ENCODE measurements at regions not wholly inside any gene's neighbourhood (a gene's known extent, or its start where the extent isn't known, plus 50 kb on each side); places are given as distances from the start of the nearest gene placed in this dataset.
A peak's percentile ranks its signal among the peaks of the same experiment; 100 is the strongest.
"Not testable (repeated sequence)": the region's sequence is repeated elsewhere in the genome, so short reads cannot be mapped to it uniquely, and the experiment has no call there.

DNA sequence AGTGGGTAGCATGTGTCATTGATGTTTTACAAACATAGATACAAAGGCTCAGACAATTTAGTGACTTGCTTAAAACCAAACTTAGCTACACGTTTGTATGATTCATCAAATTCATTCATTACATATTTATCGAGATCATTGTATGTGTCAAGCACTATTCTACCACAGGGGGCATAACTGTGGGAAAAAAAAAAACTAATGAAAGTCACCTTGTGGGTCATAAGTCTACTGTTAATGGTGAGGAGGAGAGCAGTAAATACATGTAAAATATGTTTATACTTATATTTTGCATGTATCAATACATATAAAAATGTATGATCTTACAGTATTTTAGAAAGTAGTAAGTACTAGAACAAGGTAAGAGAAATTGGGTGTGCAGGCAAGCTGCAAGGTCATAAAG, 933.8 kb downstream of the IPMK start:
- Mint-ChIP-seq H3K4me3 (no peak overlapping the region), H3K27ac (no peak overlapping the region), H3K27me3 (ENCODE audit: low read depth) (no peaks in the 10 kb centered on the region), H3K36me3 (no peaks in the 10 kb centered on the region), H3K9me3 (no peaks in the 10 kb centered on the region), H3K4me1 (no peaks in the 10 kb centered on the region)
- no peak for DNase-seq (ENCODE audit: low spot score in 2 of 2, unreplicated experiment in 2 of 2)
- TF ChIP-seq, protein P1, sequence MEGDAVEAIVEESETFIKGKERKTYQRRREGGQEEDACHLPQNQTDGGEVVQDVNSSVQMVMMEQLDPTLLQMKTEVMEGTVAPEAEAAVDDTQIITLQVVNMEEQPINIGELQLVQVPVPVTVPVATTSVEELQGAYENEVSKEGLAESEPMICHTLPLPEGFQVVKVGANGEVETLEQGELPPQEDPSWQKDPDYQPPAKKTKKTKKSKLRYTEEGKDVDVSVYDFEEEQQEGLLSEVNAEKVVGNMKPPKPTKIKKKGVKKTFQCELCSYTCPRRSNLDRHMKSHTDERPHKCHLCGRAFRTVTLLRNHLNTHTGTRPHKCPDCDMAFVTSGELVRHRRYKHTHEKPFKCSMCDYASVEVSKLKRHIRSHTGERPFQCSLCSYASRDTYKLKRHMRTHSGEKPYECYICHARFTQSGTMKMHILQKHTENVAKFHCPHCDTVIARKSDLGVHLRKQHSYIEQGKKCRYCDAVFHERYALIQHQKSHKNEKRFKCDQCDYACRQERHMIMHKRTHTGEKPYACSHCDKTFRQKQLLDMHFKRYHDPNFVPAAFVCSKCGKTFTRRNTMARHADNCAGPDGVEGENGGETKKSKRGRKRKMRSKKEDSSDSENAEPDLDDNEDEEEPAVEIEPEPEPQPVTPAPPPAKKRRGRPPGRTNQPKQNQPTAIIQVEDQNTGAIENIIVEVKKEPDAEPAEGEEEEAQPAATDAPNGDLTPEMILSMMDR (IDR thresholded peaks at IDR 0.05; ENCODE audit: unreplicated experiment) = peak; percentile 55

DNA sequence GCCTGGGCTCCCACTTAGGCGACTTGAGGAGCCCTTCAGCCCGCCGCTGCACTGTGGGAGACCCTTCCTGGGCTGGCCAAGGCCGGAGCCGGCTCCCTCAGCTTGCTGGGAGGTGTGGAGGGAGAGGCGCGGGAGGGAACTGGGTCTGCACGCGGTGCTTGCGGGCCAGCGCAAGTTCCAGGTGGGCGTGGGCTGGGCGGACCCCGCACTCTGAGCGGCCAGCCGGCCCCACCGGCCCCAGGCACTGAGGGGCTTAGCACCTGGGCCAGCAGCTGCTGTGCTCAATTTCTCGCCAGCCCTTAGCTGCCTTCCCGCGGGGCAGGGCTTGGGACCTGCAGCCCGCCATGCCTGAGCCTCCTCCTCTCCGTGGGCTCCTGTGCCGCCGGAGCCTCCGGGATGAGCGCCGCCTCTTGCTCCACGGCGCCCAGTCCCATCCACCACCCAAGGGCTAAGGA, 946.3 kb downstream of the IPMK start:
- not testable (repeated sequence) for H3K4me3 Mint-ChIP-seq; H3K27me3 Mint-ChIP-seq (ENCODE audit: low read depth); H3K27ac Mint-ChIP-seq; H3K36me3 Mint-ChIP-seq; H3K4me1 Mint-ChIP-seq; H3K9me3 Mint-ChIP-seq; DNase-seq (ENCODE audit: low spot score in 2 of 2, unreplicated experiment in 2 of 2)

DNA sequence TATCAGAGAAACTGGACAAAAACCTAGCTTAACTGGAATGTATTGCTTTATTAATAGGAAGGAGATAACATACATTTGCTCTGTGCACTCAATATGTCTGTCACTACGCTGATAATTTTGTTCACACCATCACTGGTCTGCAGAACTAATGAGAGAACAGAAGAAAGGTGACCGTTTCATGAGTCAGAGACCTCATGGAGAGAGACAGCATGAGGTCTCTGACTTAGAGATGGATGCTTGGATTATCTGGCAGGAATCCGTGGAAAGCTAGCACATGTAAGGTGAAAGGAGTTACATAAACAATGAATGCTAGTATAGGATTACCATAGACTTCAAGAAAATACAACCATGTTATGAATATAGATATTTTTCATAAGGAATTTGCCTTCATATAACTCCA, 947.3 kb downstream of the IPMK start:
- no peaks in the 10 kb centered on the region for H3K4me1 Mint-ChIP-seq
- H3K27me3 Mint-ChIP-seq (ENCODE audit: low read depth) = no peaks in the 10 kb centered on the region
- H3K9me3 Mint-ChIP-seq = no peaks in the 10 kb centered on the region
- TF ChIP-seq, protein P1 (IDR thresholded peaks at IDR 0.05; ENCODE audit: unreplicated experiment) = no peak
- DNase-seq (ENCODE audit: low spot score in 2 of 2, unreplicated experiment in 2 of 2) = no peak
- no peaks in the 10 kb centered on the region for H3K36me3 Mint-ChIP-seq
- no peak overlapping the region for H3K27ac Mint-ChIP-seq
- H3K4me3 Mint-ChIP-seq = no peak overlapping the region

DNA sequence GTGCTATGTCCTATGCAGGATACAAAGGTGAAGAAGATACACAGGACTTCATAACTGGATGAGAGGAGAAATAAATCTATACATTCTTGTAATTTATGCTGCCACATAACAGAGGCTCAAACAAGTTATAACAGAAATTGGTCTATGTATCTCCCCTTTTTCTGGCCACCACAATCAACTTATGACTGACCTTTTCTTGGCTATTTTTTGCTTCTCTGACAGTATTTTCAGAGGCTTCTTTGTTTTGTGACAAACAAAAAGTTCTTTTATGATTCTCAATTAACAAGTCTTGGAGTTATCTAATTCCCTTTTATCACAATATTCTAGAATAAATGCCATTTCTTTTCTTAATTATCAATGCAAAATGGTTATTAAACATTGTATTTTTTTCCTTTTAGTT, 953.0 kb upstream of the ZWINT start:
- Mint-ChIP-seq H3K9me3 (no peaks in the 10 kb centered on the region), H3K36me3 (no peaks in the 10 kb centered on the region), H3K27ac (no peak overlapping the region), H3K4me3 (no peak overlapping the region), H3K4me1 (no peaks in the 10 kb centered on the region), H3K27me3 (ENCODE audit: low read depth) (no peaks in the 10 kb centered on the region)
- TF ChIP-seq, protein P1 (IDR thresholded peaks at IDR 0.05; ENCODE audit: unreplicated experiment) = no peak
- DNase-seq (ENCODE audit: low spot score in 2 of 2, unreplicated experiment in 2 of 2) = no peak

DNA sequence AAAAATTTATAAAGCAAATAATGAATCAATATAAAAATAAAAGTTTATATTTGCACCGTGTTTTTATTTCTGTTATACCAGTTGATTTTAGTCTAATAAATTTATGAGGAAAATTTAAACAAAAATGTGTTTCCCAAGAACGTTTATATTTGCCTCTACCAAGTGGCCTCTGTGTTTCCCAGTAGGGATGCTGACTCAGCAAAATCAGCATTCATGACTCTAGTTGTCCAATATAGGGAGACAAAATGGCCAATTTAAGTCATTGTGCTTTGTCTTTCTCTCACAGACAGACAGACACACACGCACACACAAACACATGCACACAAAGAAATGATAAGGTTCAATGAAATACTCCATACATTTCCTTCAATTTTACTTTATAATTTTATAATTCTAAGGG, 942.5 kb upstream of the ZWINT start:
- H3K9me3 Mint-ChIP-seq = no peaks in the 10 kb centered on the region
- no peaks in the 10 kb centered on the region for H3K36me3 Mint-ChIP-seq
- TF ChIP-seq, protein P1 (IDR thresholded peaks at IDR 0.05; ENCODE audit: unreplicated experiment) = no peak
- no peak for DNase-seq (ENCODE audit: low spot score in 2 of 2, unreplicated experiment in 2 of 2)
- no peak overlapping the region for H3K27ac Mint-ChIP-seq
- H3K4me1 Mint-ChIP-seq = no peaks in the 10 kb centered on the region
- no peak overlapping the region for H3K4me3 Mint-ChIP-seq
- H3K27me3 Mint-ChIP-seq (ENCODE audit: low read depth) = no peaks in the 10 kb centered on the region

DNA sequence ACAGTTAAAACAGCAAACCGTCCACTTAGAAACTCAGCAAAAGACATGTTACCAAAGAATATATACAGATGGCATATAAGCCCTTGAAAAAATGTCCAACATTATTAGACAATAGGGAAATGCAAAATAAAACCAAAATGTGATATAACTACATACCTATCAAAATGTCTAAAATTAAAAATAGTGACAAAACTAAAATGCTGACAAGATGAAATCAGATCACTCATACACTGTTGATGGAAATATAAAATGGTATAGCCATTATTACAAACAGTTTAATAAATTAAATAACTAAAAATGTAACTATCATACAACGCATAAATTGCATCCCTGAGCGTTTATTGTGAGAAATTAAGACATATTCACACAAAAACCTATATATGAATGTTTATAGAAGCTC, 939.7 kb upstream of the ZWINT start:
- H3K27ac Mint-ChIP-seq = no peak overlapping the region
- H3K4me3 Mint-ChIP-seq = no peak overlapping the region
- H3K36me3 Mint-ChIP-seq = no peaks in the 10 kb centered on the region
- TF ChIP-seq, protein P1 (IDR thresholded peaks at IDR 0.05; ENCODE audit: unreplicated experiment) = no peak
- H3K4me1 Mint-ChIP-seq = no peaks in the 10 kb centered on the region
- DNase-seq (ENCODE audit: low spot score in 2 of 2, unreplicated experiment in 2 of 2) = no peak
- H3K27me3 Mint-ChIP-seq (ENCODE audit: low read depth) = no peaks in the 10 kb centered on the region
- H3K9me3 Mint-ChIP-seq = no peaks in the 10 kb centered on the region
